H1 (cell line): ENCODE measurements at regions not wholly inside any gene's neighbourhood (a gene's known extent, or its start where the extent isn't known, plus 50 kb on each side); places are given as distances from the start of the nearest gene placed in this dataset.
"Not testable (repeated sequence)": the region's sequence is repeated elsewhere in the genome, so short reads cannot be mapped to it uniquely, and the experiment has no call there.

ENCODE experiments used
- JUND ChIP-seq: IDR thresholded peaks from 2 replicates; pipeline ENCODE4 v1.6.1; 2011; ENCODE audit warnings: mild to moderate bottlenecking, improper control_type of control experiment, low read length
- KDM1A ChIP-seq: fragments of 200-600, 300-600 bp; sonication (generic); IDR thresholded peaks from 2 replicates; pipeline ENCODE4 v1.7.1; 2016; ENCODE audit warnings: mild to moderate bottlenecking, low read length, borderline replicate concordance
- POLR2A ChIP-seq, 2 experiments: IDR thresholded peaks; 1 replicate in 1 of 2; 2 replicates in 1 of 2; pipeline ENCODE4 v1.6.1; 2011; ENCODE audit warnings: low read depth in 2 of 2, low read length in 2 of 2, mild to moderate bottlenecking in 2 of 2; ENCODE audit errors: control extremely low read depth in 1 of 2
- RAD21 ChIP-seq, 2 experiments: IDR thresholded peaks in 1 of 2; conservative IDR thresholded peaks in 1 of 2; 2 replicates each; pipeline ENCODE4 v1.6.1; 2011; ENCODE audit warnings: low read depth in 2 of 2, low read length in 2 of 2, improper control_type of control experiment in 1 of 2, inconsistent platforms in 1 of 2, mild to moderate bottlenecking in 1 of 2, moderate library complexity in 1 of 2
- SP1 ChIP-seq: IDR thresholded peaks from 2 replicates; pipeline ENCODE4 v1.6.1; 2011; ENCODE audit warnings: low read depth, low read length
- SUZ12 ChIP-seq: fragments of 200-600 bp; sonication (generic); IDR thresholded peaks from 2 replicates; pipeline ENCODE4 v1.6.1; 2012; ENCODE audit warnings: mild to moderate bottlenecking, inconsistent platforms, low read length, moderate library complexity, mixed read lengths
- TAF1 ChIP-seq: IDR thresholded peaks from 2 replicates; pipeline ENCODE4 v1.6.1; 2011; ENCODE audit warnings: mild to moderate bottlenecking, low read depth, low read length
- TEAD4 ChIP-seq: IDR thresholded peaks from 2 replicates; pipeline ENCODE4 v1.6.1; 2012; ENCODE audit warnings: low read depth, low read length, inconsistent platforms, mixed read lengths
- TF ChIP-seq, protein P1 (sequence below), 3 experiments: IDR thresholded peaks; 1 replicate in 2 of 3; 2 replicates in 1 of 3; pipeline versions ENCODE4 v1.5.1 to v1.6.1; 2011; ENCODE audit warnings: low read length in 3 of 3, mild to moderate bottlenecking in 3 of 3, inconsistent platforms in 2 of 3, low read depth in 1 of 3, moderate library complexity in 1 of 3; ENCODE audit not compliant: insufficient read depth in 1 of 3; ENCODE audit errors: control extremely low read depth in 1 of 3
- TF ChIP-seq, protein P2 (sequence below): IDR thresholded peaks from 2 replicates; pipeline ENCODE4 v1.6.1; 2011; ENCODE audit warnings: low read length, improper control_type of control experiment

DNA sequence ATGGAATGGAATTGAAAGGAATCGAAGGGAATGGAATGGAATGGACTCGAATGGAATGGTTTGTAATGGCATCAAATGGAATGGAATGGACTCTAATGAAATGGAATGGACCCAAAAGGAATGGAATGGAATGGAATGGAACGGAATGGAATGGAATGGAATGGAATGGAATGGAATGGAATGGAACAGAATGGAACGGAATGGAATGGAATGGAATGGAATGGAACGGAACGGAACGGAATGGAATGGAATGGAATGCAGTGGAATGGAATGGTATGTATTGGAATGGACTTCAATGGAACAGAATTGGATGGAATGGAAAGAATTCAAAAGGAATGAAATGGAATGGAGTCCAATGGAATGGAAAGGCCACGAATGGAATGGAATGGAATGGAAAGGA is 240.0 kb downstream of the CCT8L2 start:
- not testable (repeated sequence) for TF ChIP-seq SUZ12; KDM1A; POLR2A (IDR thresholded peaks at IDR 0.05; ENCODE audit: control extremely low read depth in 1 of 2, low read depth in 2 of 2, low read length in 2 of 2); JUND; SP1; TAF1; TEAD4; RAD21 (IDR thresholded peaks at IDR 0.05 in 1 of 2, conservative IDR thresholded peaks at IDR 0.05 in 1 of 2; ENCODE audit: low read depth in 2 of 2, low read length in 2 of 2)
- TF ChIP-seq, protein P1, sequence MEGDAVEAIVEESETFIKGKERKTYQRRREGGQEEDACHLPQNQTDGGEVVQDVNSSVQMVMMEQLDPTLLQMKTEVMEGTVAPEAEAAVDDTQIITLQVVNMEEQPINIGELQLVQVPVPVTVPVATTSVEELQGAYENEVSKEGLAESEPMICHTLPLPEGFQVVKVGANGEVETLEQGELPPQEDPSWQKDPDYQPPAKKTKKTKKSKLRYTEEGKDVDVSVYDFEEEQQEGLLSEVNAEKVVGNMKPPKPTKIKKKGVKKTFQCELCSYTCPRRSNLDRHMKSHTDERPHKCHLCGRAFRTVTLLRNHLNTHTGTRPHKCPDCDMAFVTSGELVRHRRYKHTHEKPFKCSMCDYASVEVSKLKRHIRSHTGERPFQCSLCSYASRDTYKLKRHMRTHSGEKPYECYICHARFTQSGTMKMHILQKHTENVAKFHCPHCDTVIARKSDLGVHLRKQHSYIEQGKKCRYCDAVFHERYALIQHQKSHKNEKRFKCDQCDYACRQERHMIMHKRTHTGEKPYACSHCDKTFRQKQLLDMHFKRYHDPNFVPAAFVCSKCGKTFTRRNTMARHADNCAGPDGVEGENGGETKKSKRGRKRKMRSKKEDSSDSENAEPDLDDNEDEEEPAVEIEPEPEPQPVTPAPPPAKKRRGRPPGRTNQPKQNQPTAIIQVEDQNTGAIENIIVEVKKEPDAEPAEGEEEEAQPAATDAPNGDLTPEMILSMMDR (IDR thresholded peaks at IDR 0.05; ENCODE audit: control extremely low read depth in 1 of 3, insufficient read depth in 1 of 3, low read depth in 1 of 3, low read length in 3 of 3), result not testable (repeated sequence)
- TF ChIP-seq, protein P2, sequence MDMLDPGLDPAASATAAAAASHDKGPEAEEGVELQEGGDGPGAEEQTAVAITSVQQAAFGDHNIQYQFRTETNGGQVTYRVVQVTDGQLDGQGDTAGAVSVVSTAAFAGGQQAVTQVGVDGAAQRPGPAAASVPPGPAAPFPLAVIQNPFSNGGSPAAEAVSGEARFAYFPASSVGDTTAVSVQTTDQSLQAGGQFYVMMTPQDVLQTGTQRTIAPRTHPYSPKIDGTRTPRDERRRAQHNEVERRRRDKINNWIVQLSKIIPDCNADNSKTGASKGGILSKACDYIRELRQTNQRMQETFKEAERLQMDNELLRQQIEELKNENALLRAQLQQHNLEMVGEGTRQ, result not testable (repeated sequence)
